ENCODE measurements at regions not wholly inside any gene's neighbourhood (a gene's known extent, or its start where the extent isn't known, plus 50 kb on each side); places are given as distances from the start of the nearest gene placed in this dataset.

GRCh38 chr16:13613165-13613564 is 306.8 kb upstream of the ERCC4 start:
- Histone ChIP-seq H3K4me1 (no peaks in the 10 kb centered on the region), H3K36me3 (no peaks in the 10 kb centered on the region), H3K4me3 (no peak overlapping the region), H3K27ac (replicated peaks in 1 of 4) (no peak overlapping the region), H3K9me3 (peaks cover 0 to 4% (median 0%) of the 10 kb centered on the region in 4 donors), H3K27me3 (no peaks in the 10 kb centered on the region)
- 75% methylated on average over 2 of the region's 2 CpGs for WGBS
- DNase-seq (ENCODE audit: extremely low spot score) = no peak
- intact Hi-C loops (cut with DNase I) = loop anchor here (10.0 kb wide), 1 partner anchor 58 kb away; no protein-coding TSS in a partner anchor
- TF ChIP-seq POLR2AphosphoS5 (IDR thresholded peaks at IDR 0.05) (no peak), CTCF (IDR thresholded peaks at IDR 0.05) (no peak), EP300 (IDR thresholded peaks at IDR 0.05) (no peak), POLR2A (IDR thresholded peaks at IDR 0.05; ENCODE audit: low read depth) (no peak)

- WGBS = 50% methylated on average over 1 of the region's 1 CpG
- TF ChIP-seq POLR2AphosphoS5 (IDR thresholded peaks at IDR 0.05) (no peak), CTCF (IDR thresholded peaks at IDR 0.05) (no peak), POLR2A (IDR thresholded peaks at IDR 0.05; ENCODE audit: low read depth) (no peak), EP300 (IDR thresholded peaks at IDR 0.05) (no peak)
- no peaks in the 10 kb centered on the region for H3K36me3 ChIP-seq
- H3K27me3 ChIP-seq = no peaks in the 10 kb centered on the region
- no peak overlapping the region for H3K27ac ChIP-seq (replicated peaks in 1 of 4)
- no peak overlapping the region for H3K4me3 ChIP-seq
- H3K4me1 ChIP-seq = no peaks in the 10 kb centered on the region
- intact Hi-C loops (cut with DNase I) = no loop called here
- no peak for DNase-seq (ENCODE audit: extremely low spot score)
- no peaks in the 10 kb centered on the region for H3K9me3 ChIP-seq
Observed at GRCh38 chr16:13621639-13622038, 298.3 kb upstream of the ERCC4 start.

GRCh38 chr16:13628156-13628555 is 291.8 kb upstream of the ERCC4 start:
- intact Hi-C loops (cut with DNase I) = no loop called here
- TF ChIP-seq POLR2A (IDR thresholded peaks at IDR 0.05; ENCODE audit: low read depth) = no peak
- no peak for TF ChIP-seq POLR2AphosphoS5 (IDR thresholded peaks at IDR 0.05)
- no peak for TF ChIP-seq CTCF (IDR thresholded peaks at IDR 0.05)
- TF ChIP-seq EP300 (IDR thresholded peaks at IDR 0.05) = no peak
- no peaks in the 10 kb centered on the region for H3K36me3 ChIP-seq
- 92% methylated on average over 4 of the region's 4 CpGs for WGBS
- DNase-seq (ENCODE audit: extremely low spot score) = no peak
- no peak overlapping the region for H3K27ac ChIP-seq (replicated peaks in 1 of 4)
- H3K4me1 ChIP-seq = no peaks in the 10 kb centered on the region
- H3K27me3 ChIP-seq = no peaks in the 10 kb centered on the region
- H3K4me3 ChIP-seq = no peak overlapping the region
- no peaks in the 10 kb centered on the region for H3K9me3 ChIP-seq

- Histone ChIP-seq H3K4me3 (no peak overlapping the region), H3K27ac (replicated peaks in 1 of 4) (no peak overlapping the region), H3K27me3 (no peaks in the 10 kb centered on the region), H3K9me3 (no peaks in the 10 kb centered on the region), H3K4me1 (no peaks in the 10 kb centered on the region), H3K36me3 (no peaks in the 10 kb centered on the region)
- TF ChIP-seq EP300 (IDR thresholded peaks at IDR 0.05) = no peak
- no peak for TF ChIP-seq CTCF (IDR thresholded peaks at IDR 0.05)
- no peak for TF ChIP-seq POLR2AphosphoS5 (IDR thresholded peaks at IDR 0.05)
- TF ChIP-seq POLR2A (IDR thresholded peaks at IDR 0.05; ENCODE audit: low read depth) = no peak
- WGBS = 88% methylated on average over 2 of the region's 2 CpGs
- DNase-seq (ENCODE audit: extremely low spot score) = no peak
- intact Hi-C loops (cut with DNase I) = no loop called here
Observed at GRCh38 chr16:13629704-13630103, 290.2 kb upstream of the ERCC4 start.

- no peak for TF ChIP-seq EP300 (IDR thresholded peaks at IDR 0.05)
- TF ChIP-seq CTCF (IDR thresholded peaks at IDR 0.05) = no peak
- TF ChIP-seq POLR2A (IDR thresholded peaks at IDR 0.05; ENCODE audit: low read depth) = no peak
- TF ChIP-seq POLR2AphosphoS5 (IDR thresholded peaks at IDR 0.05) = no peak
- Histone ChIP-seq H3K36me3 (no peaks in the 10 kb centered on the region), H3K27me3 (no peaks in the 10 kb centered on the region), H3K9me3 (no peaks in the 10 kb centered on the region), H3K4me1 (no peaks in the 10 kb centered on the region), H3K27ac (replicated peaks in 1 of 4) (no peak overlapping the region), H3K4me3 (no peak overlapping the region)
- intact Hi-C loops (cut with DNase I) = no loop called here
- DNase-seq (ENCODE audit: extremely low spot score) = no peak
- WGBS = 51% methylated on average over 5 of the region's 5 CpGs
Observed at GRCh38 chr16:13630374-13630773, 289.6 kb upstream of the ERCC4 start.
